Suprapubic skin (tissue), 4 donors: ENCODE measurements at regions not wholly inside any gene's neighbourhood (a gene's known extent, or its start where the extent isn't known, plus 50 kb on each side); places are given as distances from the start of the nearest gene placed in this dataset.

Experiments used
- DNase-seq, 2 donors: peaks; one replicate each; pipeline ENCODE4 v3.0.0-alpha.2; 2019; ENCODE audit warnings: low spot score in 2 of 2
- H3K27ac ChIP-seq: fragments of 200-600 bp; sonication (generic); one replicate; pipeline ENCODE4 v1.5.1; 2019
- H3K27me3 ChIP-seq: fragments of 200-600 bp; sonication (generic); one replicate; pipeline ENCODE4 v1.5.1; 2019
- H3K36me3 ChIP-seq: fragments of 200-600 bp; sonication (generic); one replicate; pipeline ENCODE4 v1.5.1; 2019
- H3K4me1 ChIP-seq: fragments of 200-600 bp; sonication (generic); one replicate; pipeline ENCODE4 v1.5.1; 2019
- H3K4me3 ChIP-seq: fragments of 200-600 bp; sonication (generic); one replicate; pipeline ENCODE4 v1.5.1; 2019; ENCODE audit warnings: mild to moderate bottlenecking
- H3K9me3 ChIP-seq: fragments of 200-600 bp; sonication (generic); one replicate; pipeline ENCODE4 v1.5.1; 2019
- EP300 ChIP-seq: sonication (generic); formaldehyde crosslinking; IDR thresholded peaks from one replicate; pipeline ENCODE4 v1.6.1; 2017; ENCODE audit warnings: antibody characterized with exemption
- POLR2A ChIP-seq, 2 donors: fragments of 450-650 bp; IDR thresholded peaks; one replicate each; pipeline ENCODE4 v1.6.1; 2017; ENCODE audit warnings: antibody characterized with exemption in 2 of 2, mild to moderate bottlenecking in 2 of 2, moderate library complexity in 2 of 2
- POLR2AphosphoS5 ChIP-seq, 3 donors: sonication (generic); formaldehyde crosslinking; IDR thresholded peaks; one replicate each; pipeline ENCODE4 v1.6.1; 2017; ENCODE audit warnings: antibody characterized with exemption in 3 of 3
- WGBS: methylation state at CpG from one replicate; pipeline ENCODE4 v1.1.5; 2018; 5-methylcytosine and 5-hydroxymethylcytosine counted together
- TF ChIP-seq, protein P1 (sequence below), 2 donors: fragments of 200-600 bp in 1 of 2; fragments of 450-650 bp in 1 of 2; sonication (generic) in 1 of 2; IDR thresholded peaks; one replicate each; pipeline ENCODE4 v1.5.1; 2016 to 2019; ENCODE audit warnings: antibody characterized with exemption in 2 of 2, mild to moderate bottlenecking in 1 of 2, moderate library complexity in 1 of 2

DNA sequence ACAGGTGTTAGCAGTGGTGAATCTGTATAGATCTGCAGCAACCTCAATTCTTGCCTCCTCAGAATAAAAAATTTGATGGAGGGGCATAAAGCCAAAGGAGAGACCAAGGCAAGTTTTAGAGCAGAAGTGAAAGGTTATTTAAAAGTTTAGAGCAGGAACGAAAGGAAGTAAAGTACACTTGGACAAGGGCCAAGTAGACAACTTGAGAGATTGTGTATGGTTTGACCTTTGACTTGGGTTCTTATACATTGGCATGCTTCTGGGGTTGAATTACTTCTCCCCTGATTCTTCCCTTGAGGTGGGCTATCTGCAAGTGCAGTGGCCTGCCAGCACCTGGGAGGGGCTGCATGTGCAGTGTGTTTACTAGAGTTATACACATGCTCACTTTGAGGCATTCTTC lies 278.8 kb upstream of the NDST3 start:
- DNase-seq: no peak
- H3K9me3 ChIP-seq: peaks cover 7% of the 10 kb centered on the region
- no peaks in the 10 kb centered on the region for H3K4me1 ChIP-seq
- no peaks in the 10 kb centered on the region for H3K36me3 ChIP-seq
- no peak overlapping the region for H3K4me3 ChIP-seq
- 61% methylated on average over 1 of the region's 1 CpG for WGBS
- no peaks in the 10 kb centered on the region for H3K27me3 ChIP-seq
- no peak for TF ChIP-seq EP300
- TF ChIP-seq, protein P1, sequence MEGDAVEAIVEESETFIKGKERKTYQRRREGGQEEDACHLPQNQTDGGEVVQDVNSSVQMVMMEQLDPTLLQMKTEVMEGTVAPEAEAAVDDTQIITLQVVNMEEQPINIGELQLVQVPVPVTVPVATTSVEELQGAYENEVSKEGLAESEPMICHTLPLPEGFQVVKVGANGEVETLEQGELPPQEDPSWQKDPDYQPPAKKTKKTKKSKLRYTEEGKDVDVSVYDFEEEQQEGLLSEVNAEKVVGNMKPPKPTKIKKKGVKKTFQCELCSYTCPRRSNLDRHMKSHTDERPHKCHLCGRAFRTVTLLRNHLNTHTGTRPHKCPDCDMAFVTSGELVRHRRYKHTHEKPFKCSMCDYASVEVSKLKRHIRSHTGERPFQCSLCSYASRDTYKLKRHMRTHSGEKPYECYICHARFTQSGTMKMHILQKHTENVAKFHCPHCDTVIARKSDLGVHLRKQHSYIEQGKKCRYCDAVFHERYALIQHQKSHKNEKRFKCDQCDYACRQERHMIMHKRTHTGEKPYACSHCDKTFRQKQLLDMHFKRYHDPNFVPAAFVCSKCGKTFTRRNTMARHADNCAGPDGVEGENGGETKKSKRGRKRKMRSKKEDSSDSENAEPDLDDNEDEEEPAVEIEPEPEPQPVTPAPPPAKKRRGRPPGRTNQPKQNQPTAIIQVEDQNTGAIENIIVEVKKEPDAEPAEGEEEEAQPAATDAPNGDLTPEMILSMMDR (IDR thresholded peaks at IDR 0.05): no peak
- no peak for TF ChIP-seq POLR2AphosphoS5 (IDR thresholded peaks at IDR 0.05)
- TF ChIP-seq POLR2A (IDR thresholded peaks at IDR 0.05): no peak
- no peak overlapping the region for H3K27ac ChIP-seq

DNA sequence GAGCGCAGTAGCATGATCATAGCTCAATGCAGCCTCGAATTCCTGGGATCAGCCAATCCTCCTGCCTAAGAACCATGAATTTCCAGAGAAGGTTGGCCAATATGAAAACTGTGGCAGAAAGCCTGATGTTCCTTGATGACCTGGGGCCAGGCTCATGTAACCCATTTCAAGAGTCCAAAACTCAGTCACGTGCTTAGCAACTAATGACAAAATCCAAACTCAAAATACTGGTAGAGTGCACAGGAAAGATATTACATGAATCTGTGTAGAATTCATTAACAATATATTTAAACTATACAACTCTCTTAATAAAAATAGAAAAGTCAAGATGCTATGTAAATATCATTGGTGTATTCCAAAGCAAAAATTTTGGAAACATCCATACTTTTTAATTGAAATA lies 265.7 kb upstream of the NDST3 start:
- Histone ChIP-seq H3K9me3 (no peaks in the 10 kb centered on the region), H3K27me3 (no peaks in the 10 kb centered on the region), H3K4me3 (no peak overlapping the region), H3K4me1 (no peaks in the 10 kb centered on the region), H3K27ac (no peak overlapping the region), H3K36me3 (no peaks in the 10 kb centered on the region)
- no peak for TF ChIP-seq POLR2A (IDR thresholded peaks at IDR 0.05)
- 49% methylated on average over 3 of the region's 3 CpGs for WGBS
- DNase-seq: no peak

DNA sequence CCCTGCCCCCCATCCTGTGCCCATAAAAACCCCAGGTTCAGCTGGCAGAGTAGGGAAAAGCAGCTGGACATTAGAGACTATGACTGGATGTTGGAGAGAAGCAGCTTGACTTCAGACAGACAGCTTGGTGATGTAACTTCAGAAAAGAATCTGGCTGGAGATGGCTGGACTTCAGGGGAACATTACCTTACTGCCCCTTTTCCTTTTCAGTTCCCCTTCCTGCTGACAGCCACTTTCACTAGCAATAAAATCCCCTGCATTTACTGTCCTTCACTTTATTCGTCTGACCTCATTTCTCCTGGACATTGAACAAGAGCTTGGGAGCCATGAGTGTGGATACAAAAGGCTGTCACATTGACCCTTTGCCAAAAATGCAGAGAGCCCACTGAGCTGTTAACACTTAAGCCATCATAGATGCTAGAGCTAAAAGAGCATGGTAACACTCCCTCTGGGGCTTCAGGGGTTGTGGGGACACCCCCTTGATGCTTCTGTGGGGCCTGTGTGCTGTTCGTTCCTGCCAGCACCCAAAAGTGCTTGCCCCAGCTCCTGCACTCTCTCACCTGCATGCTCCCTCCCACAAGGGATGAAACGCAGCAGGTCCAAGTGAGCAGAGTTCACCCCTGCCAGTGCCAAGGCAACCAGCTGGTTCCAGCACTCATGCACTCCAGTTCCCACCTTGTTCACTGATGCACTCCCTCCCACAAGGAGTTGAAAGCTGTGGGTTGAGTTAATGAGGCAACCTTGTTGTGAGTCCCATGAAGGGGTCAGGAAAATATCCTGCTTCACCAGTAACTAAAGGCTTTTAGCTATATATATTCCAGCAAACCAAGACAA lies 263.8 kb upstream of the NDST3 start:
- Histone ChIP-seq H3K4me1 (no peaks in the 10 kb centered on the region), H3K27ac (no peak overlapping the region), H3K36me3 (no peaks in the 10 kb centered on the region), H3K4me3 (no peak overlapping the region), H3K27me3 (no peaks in the 10 kb centered on the region), H3K9me3 (no peaks in the 10 kb centered on the region)
- TF ChIP-seq POLR2AphosphoS5 (IDR thresholded peaks at IDR 0.05) (no peak), POLR2A (IDR thresholded peaks at IDR 0.05) (no peak), EP300 (no peak)
- TF ChIP-seq, protein P1 (IDR thresholded peaks at IDR 0.05): no peak
- DNase-seq: no peak
- 67% methylated on average over 3 of the region's 3 CpGs for WGBS

DNA sequence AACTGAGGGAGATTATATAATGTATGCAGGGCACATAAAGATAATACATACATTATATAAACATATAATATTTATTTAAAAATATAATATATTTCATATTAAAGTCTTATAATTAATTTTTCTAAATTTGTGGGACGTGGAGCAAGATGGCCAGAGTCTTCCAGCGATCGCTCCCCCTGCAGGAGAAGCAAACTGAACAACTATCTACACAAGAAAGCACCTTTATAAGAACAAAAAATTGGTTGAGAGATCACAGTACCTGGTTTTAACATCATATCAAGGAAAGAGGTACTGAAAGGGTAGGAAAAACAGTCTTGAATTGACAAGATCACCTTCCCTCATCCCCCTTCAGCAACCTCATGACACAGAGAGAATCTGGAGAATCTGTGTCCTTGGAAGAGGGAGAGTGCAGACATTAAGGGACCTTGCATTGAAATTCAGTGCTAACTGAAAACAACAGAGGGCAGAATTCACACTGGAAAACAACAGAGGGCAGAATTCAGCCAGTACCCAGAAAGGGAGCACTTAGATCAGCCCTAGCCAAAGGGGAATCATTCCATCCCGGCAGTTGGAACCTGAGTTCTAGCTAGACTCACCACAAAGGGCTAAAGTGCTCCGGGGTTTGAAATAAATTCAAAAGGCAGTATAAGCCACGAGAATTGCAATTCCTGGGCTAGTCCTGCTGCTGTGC lies 262.5 kb upstream of the NDST3 start:
- H3K27ac ChIP-seq: no peak overlapping the region
- H3K4me3 ChIP-seq: no peak overlapping the region
- WGBS: 64% methylated on average over 5 of the region's 6 CpGs
- no peaks in the 10 kb centered on the region for H3K9me3 ChIP-seq
- H3K4me1 ChIP-seq: no peaks in the 10 kb centered on the region
- H3K27me3 ChIP-seq: no peaks in the 10 kb centered on the region
- DNase-seq: no peak
- TF ChIP-seq EP300 (no peak), POLR2AphosphoS5 (IDR thresholded peaks at IDR 0.05) (no peak), POLR2A (IDR thresholded peaks at IDR 0.05) (no peak)
- TF ChIP-seq, protein P1 (IDR thresholded peaks at IDR 0.05): no peak
- H3K36me3 ChIP-seq: no peaks in the 10 kb centered on the region

DNA sequence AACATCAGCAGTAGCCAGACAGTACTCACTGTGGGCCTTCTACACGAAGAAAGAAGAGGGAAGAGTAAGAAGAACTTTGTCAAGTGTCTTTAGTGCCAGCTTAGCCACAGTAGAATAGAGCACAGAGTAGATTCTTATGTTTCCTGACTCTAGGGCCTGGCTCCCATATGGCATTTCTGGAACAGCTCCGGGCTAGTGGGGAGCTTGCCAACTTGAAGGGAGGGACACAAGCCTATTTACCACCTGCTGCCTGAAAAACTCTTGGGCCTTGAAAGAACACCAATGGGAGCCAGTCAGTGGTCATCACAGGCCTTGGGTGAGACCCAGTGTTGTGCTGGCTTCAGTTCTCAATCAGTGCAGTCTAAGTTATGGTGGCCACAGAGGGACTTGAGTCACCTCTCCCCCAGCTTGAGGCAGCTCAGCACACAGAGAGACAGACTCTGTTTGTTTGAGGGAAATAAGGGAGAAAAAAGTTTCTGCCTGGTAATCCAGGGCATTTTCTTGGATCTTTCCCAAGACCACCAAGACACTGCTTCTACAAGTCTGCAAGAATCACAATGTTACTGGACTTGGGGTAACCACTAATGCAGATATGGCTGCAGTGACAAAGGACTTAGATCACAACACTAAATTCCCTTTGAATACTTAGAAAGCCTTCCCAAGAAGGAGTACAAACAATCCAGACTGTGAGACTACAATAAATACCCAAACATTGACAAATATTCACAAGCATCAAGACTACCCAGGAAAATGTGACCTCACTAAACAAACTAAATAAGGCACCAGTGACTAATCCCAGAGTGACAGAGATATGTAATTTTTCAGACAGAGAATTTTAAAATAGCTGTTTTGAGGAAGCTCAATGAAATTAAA lies 261.0 kb upstream of the NDST3 start:
- no peaks in the 10 kb centered on the region for H3K36me3 ChIP-seq
- H3K4me3 ChIP-seq: no peak overlapping the region
- WGBS: 33% methylated on average over 2 of the region's 2 CpGs
- H3K9me3 ChIP-seq: no peaks in the 10 kb centered on the region
- TF ChIP-seq POLR2A (IDR thresholded peaks at IDR 0.05) (no peak), POLR2AphosphoS5 (IDR thresholded peaks at IDR 0.05) (no peak), EP300 (no peak)
- TF ChIP-seq, protein P1 (IDR thresholded peaks at IDR 0.05): no peak
- H3K27me3 ChIP-seq: no peaks in the 10 kb centered on the region
- no peak overlapping the region for H3K27ac ChIP-seq
- no peaks in the 10 kb centered on the region for H3K4me1 ChIP-seq
- no peak for DNase-seq
